ENCODE measurements at regions not wholly inside any gene's neighbourhood (a gene's known extent, or its start where the extent isn't known, plus 50 kb on each side); places are given as distances from the start of the nearest gene placed in this dataset.

GRCh38 chr2:122231296-122231695, 475.8 kb downstream of the TSN start:
- Mint-ChIP-seq H3K4me3 (ENCODE audit: unreplicated experiment) (no peak overlapping the region), H3K27ac (ENCODE audit: unreplicated experiment) (no peak overlapping the region), H3K4me1 (ENCODE audit: low read depth, unreplicated experiment) (peaks cover 8% of the 10 kb centered on the region), H3K9me3 (ENCODE audit: unreplicated experiment) (no peaks in the 10 kb centered on the region), H3K27me3 (ENCODE audit: low read depth, unreplicated experiment) (peaks cover 30% of the 10 kb centered on the region), H3K36me3 (ENCODE audit: low read depth, unreplicated experiment) (no peaks in the 10 kb centered on the region)
- Histone ChIP-seq H3K79me2 (ENCODE audit: insufficient read depth, low read length) (no peaks in the 10 kb centered on the region), H4K20me1 (ENCODE audit: insufficient read depth, low read length) (no peaks in the 10 kb centered on the region), H3K9ac (ENCODE audit: low read length) (no peak overlapping the region), H3K4me1 (ENCODE audit: insufficient read depth, low read length) (no peaks in the 10 kb centered on the region), H3K9me3 (ENCODE audit: insufficient read depth, low read depth, low read length) (no peaks in the 10 kb centered on the region), H3K4me3 (ENCODE audit: insufficient read depth, low read depth, low read length) (no peak overlapping the region), H3K27me3 (ENCODE audit: insufficient read depth, low read length) (no peaks in the 10 kb centered on the region), H2AFZ (ENCODE audit: low read depth, low read length) (no peak overlapping the region), H3K27ac (ENCODE audit: low read depth, low read length) (no peak overlapping the region), H3K36me3 (ENCODE audit: insufficient read depth, low read length) (no peaks in the 10 kb centered on the region), H3K4me2 (ENCODE audit: low read length) (no peak overlapping the region)
- DNase-seq (ENCODE audit: low read depth) (no peak), FAIRE-seq (no peak)
- TF ChIP-seq EZH2 (IDR thresholded peaks at IDR 0.05; ENCODE audit: insufficient read depth, low read length) (no peak), CTCF (IDR thresholded peaks at IDR 0.05; ENCODE audit: insufficient read depth, low read depth, low read length) (no peak)

GRCh38 chr2:122233372-122233771, 477.9 kb downstream of the TSN start:
- no peak for FAIRE-seq
- no peak for DNase-seq (ENCODE audit: low read depth)
- Histone ChIP-seq H3K79me2 (ENCODE audit: insufficient read depth, low read length) (no peaks in the 10 kb centered on the region), H3K4me2 (ENCODE audit: low read length) (no peak overlapping the region), H3K36me3 (ENCODE audit: insufficient read depth, low read length) (no peaks in the 10 kb centered on the region), H2AFZ (ENCODE audit: low read depth, low read length) (no peak overlapping the region), H3K9ac (ENCODE audit: low read length) (no peak overlapping the region), H3K4me1 (ENCODE audit: insufficient read depth, low read length) (no peaks in the 10 kb centered on the region), H3K9me3 (ENCODE audit: insufficient read depth, low read depth, low read length) (no peaks in the 10 kb centered on the region), H3K27ac (ENCODE audit: low read depth, low read length) (no peak overlapping the region), H4K20me1 (ENCODE audit: insufficient read depth, low read length) (no peaks in the 10 kb centered on the region), H3K4me3 (ENCODE audit: insufficient read depth, low read depth, low read length) (no peak overlapping the region), H3K27me3 (ENCODE audit: insufficient read depth, low read length) (no peaks in the 10 kb centered on the region)
- TF ChIP-seq CTCF (IDR thresholded peaks at IDR 0.05; ENCODE audit: insufficient read depth, low read depth, low read length) (no peak), EZH2 (IDR thresholded peaks at IDR 0.05; ENCODE audit: insufficient read depth, low read length) (no peak)
- Mint-ChIP-seq H3K9me3 (ENCODE audit: unreplicated experiment) (no peaks in the 10 kb centered on the region), H3K27ac (ENCODE audit: unreplicated experiment) (no peak overlapping the region), H3K27me3 (ENCODE audit: low read depth, unreplicated experiment) (peaks cover 25% of the 10 kb centered on the region), H3K36me3 (ENCODE audit: low read depth, unreplicated experiment) (no peaks in the 10 kb centered on the region), H3K4me3 (ENCODE audit: unreplicated experiment) (no peak overlapping the region), H3K4me1 (ENCODE audit: low read depth, unreplicated experiment) (peaks cover 8% of the 10 kb centered on the region)

- Mint-ChIP-seq H3K4me1 (ENCODE audit: low read depth, unreplicated experiment) (peaks cover 16% of the 10 kb centered on the region), H3K27me3 (ENCODE audit: low read depth, unreplicated experiment) (peaks cover 33% of the 10 kb centered on the region), H3K9me3 (ENCODE audit: unreplicated experiment) (peaks cover 4% of the 10 kb centered on the region), H3K27ac (ENCODE audit: unreplicated experiment) (peak overlapping the region; percentile 42), H3K36me3 (ENCODE audit: low read depth, unreplicated experiment) (no peaks in the 10 kb centered on the region), H3K4me3 (ENCODE audit: unreplicated experiment) (peak overlapping the region; percentile 50)
- Histone ChIP-seq H3K9ac (ENCODE audit: low read length) (no peak overlapping the region), H3K9me3 (ENCODE audit: insufficient read depth, low read depth, low read length) (no peaks in the 10 kb centered on the region), H3K27ac (ENCODE audit: low read depth, low read length) (no peak overlapping the region), H3K79me2 (ENCODE audit: insufficient read depth, low read length) (no peaks in the 10 kb centered on the region), H3K4me1 (ENCODE audit: insufficient read depth, low read length) (no peaks in the 10 kb centered on the region), H3K4me2 (ENCODE audit: low read length) (no peak overlapping the region), H2AFZ (ENCODE audit: low read depth, low read length) (no peak overlapping the region), H3K36me3 (ENCODE audit: insufficient read depth, low read length) (no peaks in the 10 kb centered on the region), H4K20me1 (ENCODE audit: insufficient read depth, low read length) (no peaks in the 10 kb centered on the region), H3K27me3 (ENCODE audit: insufficient read depth, low read length) (no peaks in the 10 kb centered on the region), H3K4me3 (ENCODE audit: insufficient read depth, low read depth, low read length) (no peak overlapping the region)
- DNase-seq (ENCODE audit: low read depth), result no peak
- TF ChIP-seq EZH2 (IDR thresholded peaks at IDR 0.05; ENCODE audit: insufficient read depth, low read length) (no peak), CTCF (IDR thresholded peaks at IDR 0.05; ENCODE audit: insufficient read depth, low read depth, low read length) (no peak)
- no peak for FAIRE-seq
Measured at GRCh38 chr2:122236152-122236874, 480.9 kb downstream of the TSN start.
